ENCODE measurements at regions not wholly inside any gene's neighbourhood (a gene's known extent, or its start where the extent isn't known, plus 50 kb on each side); places are given as distances from the start of the nearest gene placed in this dataset.
A peak's percentile ranks its signal among the peaks of the same experiment; 100 is the strongest.

DNA sequence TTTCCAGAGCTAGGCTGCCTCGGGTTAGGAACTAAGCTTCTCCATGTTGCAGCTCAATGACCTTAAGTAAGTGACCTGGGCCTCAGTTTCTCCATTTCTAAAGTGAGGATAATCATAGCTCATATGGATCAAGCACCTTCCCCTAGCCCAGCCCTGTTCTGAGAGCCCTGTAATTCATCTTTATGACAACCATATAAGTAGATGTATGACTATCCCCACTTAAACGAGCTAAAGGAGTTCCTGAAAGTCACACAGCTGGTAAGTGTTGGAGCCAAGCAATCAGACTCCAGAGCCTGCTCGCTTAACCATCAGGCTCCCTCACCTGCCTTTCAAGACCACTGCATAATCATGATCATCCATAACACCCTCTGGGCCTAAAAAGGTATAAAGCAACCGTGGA is 135.4 kb downstream of the SP3 start:
- intact Hi-C loops (cut with DNase I) = no loop called here
- ATAC-seq (no peak), DNase-seq (no peak)
- H3K4me1 ChIP-seq = peaks cover 8 to 21% of the 10 kb centered on the region in 2 donors
- no peak for TF ChIP-seq CTCF (IDR thresholded peaks at IDR 0.05)
- peaks cover 0 to 4% of the 10 kb centered on the region in 2 donors for H3K27me3 ChIP-seq
- no peak overlapping the region for H3K4me3 ChIP-seq
- H3K9me3 ChIP-seq = no peaks in the 10 kb centered on the region
- H3K36me3 ChIP-seq = no peaks in the 10 kb centered on the region
- H3K27ac ChIP-seq = no peak overlapping the region

- Histone ChIP-seq H3K27ac (no peak overlapping the region), H3K36me3 (no peaks in the 10 kb centered on the region), H3K4me1 (peaks cover 8 to 21% of the 10 kb centered on the region in 2 donors), H3K9me3 (no peaks in the 10 kb centered on the region), H3K27me3 (peaks cover 0 to 4% of the 10 kb centered on the region in 2 donors), H3K4me3 (no peak overlapping the region)
- TF ChIP-seq CTCF (IDR thresholded peaks at IDR 0.05) = no peak
- intact Hi-C loops (cut with DNase I) = no loop called here
- ATAC-seq (peak; percentile 23), DNase-seq (peak in 2 of 4 donors; percentile 35 to 44)
Observed at GRCh38 chr2:173830170-173830569, 135.0 kb downstream of the SP3 start.

DNA sequence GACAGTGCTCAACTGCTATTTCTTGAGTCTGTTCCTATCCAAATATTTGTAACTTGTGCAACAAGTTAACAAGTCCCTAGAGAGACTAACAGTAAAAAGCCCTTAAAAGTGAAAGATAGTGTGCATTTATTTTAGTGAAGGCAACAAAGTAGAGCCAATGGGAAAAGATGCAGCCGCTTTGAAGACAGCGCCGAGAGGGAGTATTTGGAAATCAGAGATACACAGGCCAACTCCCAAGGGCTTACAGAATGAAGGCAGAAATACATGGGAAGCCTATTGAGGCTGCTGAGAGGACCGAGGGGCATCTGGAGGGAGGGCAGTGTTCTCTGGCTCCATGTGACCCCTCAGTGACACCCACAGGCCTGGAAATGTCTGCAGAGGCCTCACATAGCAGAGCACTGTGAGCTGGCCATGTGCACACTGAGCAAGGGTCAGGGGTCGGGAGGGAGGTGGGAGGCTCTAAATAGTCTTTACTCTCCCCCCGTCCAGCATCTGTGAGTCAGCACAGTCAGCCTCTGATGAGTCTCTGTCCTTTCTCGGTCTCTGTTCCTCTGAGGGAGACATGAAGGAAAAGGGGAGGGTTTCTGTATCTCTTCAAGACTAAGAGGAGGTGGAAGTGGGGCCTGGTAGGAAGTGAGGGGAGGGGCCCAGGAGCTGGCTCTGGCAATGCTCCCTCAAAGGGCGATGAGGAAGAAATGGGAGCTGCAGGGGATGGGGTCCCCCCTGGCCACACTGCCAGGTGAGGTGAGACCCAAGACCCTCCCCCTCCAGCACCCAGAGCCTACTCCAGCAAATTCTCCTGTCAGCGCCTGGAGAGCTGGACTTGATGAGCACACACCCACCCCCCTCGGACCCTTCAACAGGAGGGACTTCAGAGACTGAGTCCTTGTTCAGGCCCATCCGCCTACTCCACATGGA is 133.6 kb downstream of the SP3 start:
- Histone ChIP-seq H3K27me3 (no peaks in the 10 kb centered on the region), H3K27ac (peak overlapping the region in 1 of 2 donors; percentile 19), H3K4me3 (no peak overlapping the region), H3K4me1 (peaks cover 8 to 21% of the 10 kb centered on the region in 2 donors), H3K9me3 (no peaks in the 10 kb centered on the region), H3K36me3 (no peaks in the 10 kb centered on the region)
- TF ChIP-seq CTCF (IDR thresholded peaks at IDR 0.05) = no peak
- ATAC-seq (peak; percentile 69), DNase-seq (peak in 3 of 4 donors; percentile 37 to 61 (median 43))
- intact Hi-C loops (cut with DNase I) = no loop called here

GRCh38 chr2:173834141-173834540 is 131.0 kb downstream of the SP3 start:
- no peaks in the 10 kb centered on the region for H3K9me3 ChIP-seq
- intact Hi-C loops (cut with DNase I) = no loop called here
- no peak overlapping the region for H3K4me3 ChIP-seq
- no peaks in the 10 kb centered on the region for H3K27me3 ChIP-seq
- DNase-seq (no peak), ATAC-seq (no peak)
- H3K4me1 ChIP-seq = peaks cover 8 to 17% of the 10 kb centered on the region in 2 donors
- H3K27ac ChIP-seq = no peak overlapping the region
- H3K36me3 ChIP-seq = no peaks in the 10 kb centered on the region
- no peak for TF ChIP-seq CTCF (IDR thresholded peaks at IDR 0.05)

DNA sequence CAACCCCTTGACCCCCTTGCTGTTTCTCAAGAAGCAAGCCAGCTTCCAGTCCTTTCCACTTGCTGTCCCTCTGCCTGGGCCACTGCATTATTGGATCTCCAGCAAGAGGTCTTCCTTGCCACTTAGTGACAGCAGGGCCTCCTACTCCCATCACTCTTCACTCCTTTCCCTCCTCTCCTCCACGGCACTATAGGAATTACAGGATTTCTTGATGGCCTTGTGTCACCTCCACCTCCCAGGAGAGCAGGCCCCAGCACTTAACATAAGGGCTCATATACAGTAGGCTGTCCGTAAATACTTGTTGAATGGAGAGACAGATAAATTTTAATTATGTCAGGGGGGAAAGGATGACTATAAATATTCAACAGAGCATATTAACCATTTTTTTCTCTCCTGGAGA is 129.4 kb downstream of the SP3 start:
- H3K27me3 ChIP-seq = no peaks in the 10 kb centered on the region
- ATAC-seq (no peak), DNase-seq (no peak)
- H3K36me3 ChIP-seq = no peaks in the 10 kb centered on the region
- H3K4me1 ChIP-seq = peaks cover under 1 to 4% of the 10 kb centered on the region in 2 donors
- no peak overlapping the region for H3K27ac ChIP-seq
- TF ChIP-seq CTCF (IDR thresholded peaks at IDR 0.05) = no peak
- no peak overlapping the region for H3K4me3 ChIP-seq
- H3K9me3 ChIP-seq = no peaks in the 10 kb centered on the region
- intact Hi-C loops (cut with DNase I) = no loop called here

Data from left lung (tissue), 4 donors.